Hepatocyte (in vitro differentiated cells): ENCODE measurements at regions not wholly inside any gene's neighbourhood (a gene's known extent, or its start where the extent isn't known, plus 50 kb on each side); places are given as distances from the start of the nearest gene placed in this dataset.
"Not testable (repeated sequence)": the region's sequence is repeated elsewhere in the genome, so short reads cannot be mapped to it uniquely, and the experiment has no call there.

Experiments used
- DNase-seq: peaks from one replicate; pipeline ENCODE4 v3.0.0-alpha.2; 2016; ENCODE audit warnings: low spot score
- H2AFZ ChIP-seq: fragments of 200-600 bp; sonication (generic); 2 replicates; pipeline ENCODE4 v1.6.0; 2016; ENCODE audit warnings: antibody characterized with exemption, mild to moderate bottlenecking
- H3K27ac ChIP-seq: fragments of 200-600 bp; sonication (generic); 2 replicates; pipeline ENCODE4 v1.5.1; 2016; ENCODE audit warnings: mild to moderate bottlenecking
- H3K27me3 ChIP-seq: fragments of 200-600 bp; sonication (generic); 2 replicates; pipeline ENCODE4 v1.6.1; 2016
- H3K36me3 ChIP-seq: fragments of 200-600 bp; sonication (generic); replicated peaks from 2 replicates; pipeline ENCODE4 v1.5.1; 2016; ENCODE audit warnings: low read depth; ENCODE audit not compliant: insufficient read depth
- H3K4me1 ChIP-seq: fragments of 200-600 bp; sonication (generic); 2 replicates; pipeline ENCODE4 v1.5.1; 2016; ENCODE audit warnings: mild to moderate bottlenecking, moderate library complexity; ENCODE audit not compliant: insufficient read depth
- H3K4me2 ChIP-seq: fragments of 200-600 bp; sonication (generic); 2 replicates; pipeline ENCODE4 v1.6.0; 2016
- H3K4me3 ChIP-seq: fragments of 200-600 bp; sonication (generic); 2 replicates; pipeline ENCODE4 v1.5.1; 2016; ENCODE audit warnings: mild to moderate bottlenecking
- H3K79me2 ChIP-seq: fragments of 200-600 bp; sonication (generic); 2 replicates; pipeline ENCODE4 v1.6.0; 2017; ENCODE audit warnings: mild to moderate bottlenecking
- H3K9me2 ChIP-seq: fragments of 200-600 bp; sonication (generic); replicated peaks from 2 replicates; pipeline ENCODE4 v1.6.0; 2017; ENCODE audit warnings: mild to moderate bottlenecking; ENCODE audit not compliant: insufficient read depth
- H3K9me3 ChIP-seq: fragments of 200-600 bp; sonication (generic); 2 replicates; pipeline ENCODE4 v1.5.1; 2016; ENCODE audit warnings: low read depth, mild to moderate bottlenecking
- H4K20me1 ChIP-seq: fragments of 200-600 bp; sonication (generic); 2 replicates; pipeline ENCODE4 v1.6.0; 2016; ENCODE audit warnings: mild to moderate bottlenecking; ENCODE audit not compliant: insufficient read depth, poor library complexity, severe bottlenecking
- CTCF ChIP-seq: fragments of 200-600 bp; sonication (generic); IDR thresholded peaks from 2 replicates; pipeline ENCODE4 v1.5.1; 2016; ENCODE audit warnings: antibody characterized with exemption, mild to moderate bottlenecking; ENCODE audit not compliant: poor library complexity
- WGBS: methylation state at CpG from one replicate; pipeline ENCODE4 v1.1.6; 2016; ENCODE audit warnings: low lambda C conversion rate; ENCODE audit errors: missing lambda C conversion rate; 5-methylcytosine and 5-hydroxymethylcytosine counted together

- H3K4me1 ChIP-seq, H2AFZ ChIP-seq, H3K9me2 ChIP-seq, DNase-seq, H3K27ac ChIP-seq, H3K79me2 ChIP-seq, H3K4me2 ChIP-seq, H3K36me3 ChIP-seq, H4K20me1 ChIP-seq, H3K9me3 ChIP-seq, H3K4me3 ChIP-seq, H3K27me3 ChIP-seq: not testable (repeated sequence)
- 64% methylated on average over 3 of the region's 5 CpGs for WGBS
Observed at GRCh38 chr9:42931045-42931444, 747.6 kb downstream of the SPATA31A6 start.

- not testable (repeated sequence) for H4K20me1 ChIP-seq, H3K27ac ChIP-seq, H3K9me2 ChIP-seq, H3K27me3 ChIP-seq, H3K36me3 ChIP-seq, H3K4me3 ChIP-seq, H3K79me2 ChIP-seq, DNase-seq, H3K4me2 ChIP-seq, H2AFZ ChIP-seq, H3K9me3 ChIP-seq, H3K4me1 ChIP-seq
- 42% methylated on average over 2 of the region's 2 CpGs for WGBS
Observed at GRCh38 chr9:42937583-42938235, 754.2 kb downstream of the SPATA31A6 start.

GRCh38 chr9:42947050-42947449 is 763.6 kb downstream of the SPATA31A6 start:
- DNase-seq, result peak; percentile 4
- 66% methylated on average over 3 of the region's 4 CpGs for WGBS
- not testable (repeated sequence) for H3K9me3 ChIP-seq

GRCh38 chr9:42951239-42951638 is 767.8 kb downstream of the SPATA31A6 start:
- 21% methylated on average over 2 of the region's 2 CpGs for WGBS
- not testable (repeated sequence) for H3K4me1 ChIP-seq, H3K4me3 ChIP-seq, H3K79me2 ChIP-seq, H2AFZ ChIP-seq, H3K9me2 ChIP-seq, H3K9me3 ChIP-seq, H3K4me2 ChIP-seq, H3K27ac ChIP-seq, H4K20me1 ChIP-seq, H3K36me3 ChIP-seq, H3K27me3 ChIP-seq
- DNase-seq, result peak; percentile 4

More at GRCh38 chr9:42947050-42947449, 763.6 kb downstream of the SPATA31A6 start:
- not testable (repeated sequence) for H3K27me3 ChIP-seq, H3K27ac ChIP-seq, H2AFZ ChIP-seq, H3K4me2 ChIP-seq, H4K20me1 ChIP-seq, H3K4me1 ChIP-seq, H3K9me2 ChIP-seq, H3K4me3 ChIP-seq, H3K36me3 ChIP-seq, H3K79me2 ChIP-seq

GRCh38 chr9:42965155-42965554 is 781.7 kb downstream of the SPATA31A6 start:
- H3K27me3 ChIP-seq, H3K36me3 ChIP-seq, H3K4me2 ChIP-seq, H3K4me1 ChIP-seq, H2AFZ ChIP-seq, H3K9me3 ChIP-seq, H3K79me2 ChIP-seq, DNase-seq, H3K27ac ChIP-seq, H3K9me2 ChIP-seq, H3K4me3 ChIP-seq, H4K20me1 ChIP-seq: not testable (repeated sequence)
- 14% methylated on average over 2 of the region's 2 CpGs for WGBS

- H3K4me1 ChIP-seq, H3K27ac ChIP-seq, H3K4me2 ChIP-seq, H3K9me3 ChIP-seq, H2AFZ ChIP-seq, H3K9me2 ChIP-seq, H3K27me3 ChIP-seq, H3K4me3 ChIP-seq, DNase-seq, H3K36me3 ChIP-seq, H3K79me2 ChIP-seq, H4K20me1 ChIP-seq: not testable (repeated sequence)
- WGBS, result 91% methylated on average over 7 of the region's 10 CpGs
Observed at GRCh38 chr9:42971872-42972271, 788.4 kb downstream of the SPATA31A6 start.

- H3K4me3 ChIP-seq, H3K4me1 ChIP-seq, H3K79me2 ChIP-seq, H4K20me1 ChIP-seq, H3K9me3 ChIP-seq, H3K27me3 ChIP-seq, H3K27ac ChIP-seq, H2AFZ ChIP-seq, H3K36me3 ChIP-seq, H3K9me2 ChIP-seq: not testable (repeated sequence)
- peak; percentile 13 for TF ChIP-seq CTCF
- peak; percentile 10 for DNase-seq
- H3K4me2 ChIP-seq, result peak overlapping the region; percentile 56
- WGBS, result 17% methylated on average over 31 of the region's 31 CpGs
Observed at GRCh38 chr9:42974725-42975124, 791.3 kb downstream of the SPATA31A6 start.

GRCh38 chr9:42984761-42985160 is 801.3 kb downstream of the SPATA31A6 start:
- H2AFZ ChIP-seq, H3K27ac ChIP-seq, H3K79me2 ChIP-seq, H3K4me1 ChIP-seq, H3K9me2 ChIP-seq, H3K4me3 ChIP-seq, H4K20me1 ChIP-seq, H3K36me3 ChIP-seq, DNase-seq, H3K27me3 ChIP-seq, H3K9me3 ChIP-seq, H3K4me2 ChIP-seq: not testable (repeated sequence)
- WGBS, result 86% methylated on average over 13 of the region's 14 CpGs
